ENCODE measurements at regions not wholly inside any gene's neighbourhood (a gene's known extent, or its start where the extent isn't known, plus 50 kb on each side); places are given as distances from the start of the nearest gene placed in this dataset.

DNA sequence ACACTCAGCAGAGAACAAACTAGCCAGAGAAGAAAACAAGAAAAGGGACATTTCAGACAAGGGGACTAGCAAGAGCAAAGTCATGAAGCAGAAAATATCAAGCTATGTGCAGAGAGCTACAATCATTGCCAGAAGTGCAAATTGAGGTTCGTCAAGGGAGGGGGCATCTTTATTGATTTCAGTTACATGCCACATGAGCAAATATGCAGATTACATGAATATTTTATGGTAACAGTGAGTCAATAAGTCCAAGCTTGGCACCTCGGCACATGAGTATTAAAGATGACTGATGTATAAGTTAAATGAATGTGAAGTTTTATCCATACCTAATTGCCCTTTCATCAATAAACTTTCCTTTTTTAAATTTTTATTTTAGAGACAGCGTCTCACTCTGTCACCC is 238.1 kb upstream of the DIAPH2 start:
- no peak for TF ChIP-seq CTCF (IDR thresholded peaks at IDR 0.05; ENCODE audit: poor library complexity)
- no peak for TF ChIP-seq EZH2phosphoT487 (IDR thresholded peaks at IDR 0.05; ENCODE audit: low read depth, severe bottlenecking, unreplicated experiment)
- no peak for TF ChIP-seq EZH2 (IDR thresholded peaks at IDR 0.05; ENCODE audit: borderline replicate concordance)
